PFSK-1 (cell line): ENCODE measurements at regions not wholly inside any gene's neighbourhood (a gene's known extent, or its start where the extent isn't known, plus 50 kb on each side); places are given as distances from the start of the nearest gene placed in this dataset.

Source experiments
- FOXP2 ChIP-seq: optimal IDR thresholded peaks from 2 replicates; pipeline ENCODE3; 2011; ENCODE audit warnings: borderline replicate concordance, control low read depth, inconsistent platforms; ENCODE audit not compliant: insufficient read depth; ENCODE audit errors: extremely low read length, extremely low read depth
- POLR2AphosphoS5 ChIP-seq: IDR thresholded peaks from 2 replicates; pipeline ENCODE4 v1.6.1; 2012; ENCODE audit warnings: low read depth, mild to moderate bottlenecking, control low read depth, low read length, moderate library complexity
- REST ChIP-seq, 2 experiments: IDR thresholded peaks; 2 replicates each; pipeline versions ENCODE4 v1.6.1 to v1.8.0; 2011 to 2012; ENCODE audit warnings: low read depth in 2 of 2, low read length in 2 of 2, control low read depth in 1 of 2, inconsistent platforms in 1 of 2, mild to moderate bottlenecking in 1 of 2, moderate library complexity in 1 of 2; ENCODE audit not compliant: insufficient read depth in 1 of 2
- SIN3A ChIP-seq: IDR thresholded peaks from 2 replicates; pipeline ENCODE4 v1.6.1; 2012; ENCODE audit warnings: mild to moderate bottlenecking, low read length, moderate library complexity, borderline replicate concordance; ENCODE audit not compliant: insufficient read depth
- TAF1 ChIP-seq: IDR thresholded peaks from 2 replicates; pipeline ENCODE4 v1.6.1; 2012; ENCODE audit warnings: low read length, control low read depth, borderline replicate concordance; ENCODE audit not compliant: insufficient read depth

- TF ChIP-seq FOXP2 = no peak
- no peak for TF ChIP-seq POLR2AphosphoS5
- no peak for TF ChIP-seq REST (IDR thresholded peaks at IDR 0.05; ENCODE audit: insufficient read depth in 1 of 2, low read depth in 2 of 2, low read length in 2 of 2)
- no peak for TF ChIP-seq SIN3A
- TF ChIP-seq TAF1 = no peak
Observed at GRCh38 chr2:134770702-134771101, 51.9 kb upstream of the TMEM163 start.

- TF ChIP-seq POLR2AphosphoS5 (no peak), FOXP2 (no peak), SIN3A (no peak), REST (IDR thresholded peaks at IDR 0.05; ENCODE audit: insufficient read depth in 1 of 2, low read depth in 2 of 2, low read length in 2 of 2) (no peak), TAF1 (no peak)
Observed at GRCh38 chr2:134771313-134771801, 52.6 kb upstream of the TMEM163 start.

- no peak for TF ChIP-seq TAF1
- TF ChIP-seq FOXP2 = no peak
Observed at GRCh38 chr2:134772493-134773169, 53.8 kb upstream of the TMEM163 start.

GRCh38 chr2:134773335-134773734, 54.5 kb upstream of the TMEM163 start:
- no peak for TF ChIP-seq REST (IDR thresholded peaks at IDR 0.05; ENCODE audit: insufficient read depth in 1 of 2, low read depth in 2 of 2, low read length in 2 of 2)

- TF ChIP-seq TAF1 = no peak
- no peak for TF ChIP-seq FOXP2
- TF ChIP-seq POLR2AphosphoS5 = no peak
- no peak for TF ChIP-seq REST (IDR thresholded peaks at IDR 0.05; ENCODE audit: insufficient read depth in 1 of 2, low read depth in 2 of 2, low read length in 2 of 2)
- no peak for TF ChIP-seq SIN3A
Observed at GRCh38 chr2:134773759-134774742, 55.3 kb upstream of the TMEM163 start.
